Activated T-cell treated with anti-CD3 and anti-CD28 coated beads, Interleukin-2, amount 50 U/mL, for 24 hours (primary cell): ENCODE measurements at regions not wholly inside any gene's neighbourhood (a gene's known extent, or its start where the extent isn't known, plus 50 kb on each side); places are given as distances from the start of the nearest gene placed in this dataset.

Experiments
- DNase-seq: peaks from one replicate; pipeline ENCODE4 v3.0.0-alpha.2; 2020
- H3K27ac Mint-ChIP-seq: 2 replicates; pipeline ENCODE4 v1.8.0; 2020; ENCODE audit warnings: mild to moderate bottlenecking, mixed read lengths
- H3K27me3 Mint-ChIP-seq: 2 replicates; pipeline ENCODE4 v1.8.0; 2020; ENCODE audit warnings: mixed read lengths
- H3K36me3 Mint-ChIP-seq: 2 replicates; pipeline ENCODE4 v1.8.0; 2020; ENCODE audit warnings: low read depth, mixed read lengths
- H3K4me1 Mint-ChIP-seq: 2 replicates; pipeline ENCODE4 v1.8.0; 2020; ENCODE audit warnings: low read depth, mixed read lengths
- H3K4me3 Mint-ChIP-seq: 2 replicates; pipeline ENCODE4 v1.8.0; 2020; ENCODE audit warnings: mild to moderate bottlenecking, moderate library complexity, mixed read lengths
- H3K9me3 Mint-ChIP-seq: 2 replicates; pipeline ENCODE4 v1.8.0; 2020; ENCODE audit warnings: mixed read lengths

GRCh38 chr10:57754803-57755202 lies 512.9 kb downstream of the IPMK start:
- H3K36me3 Mint-ChIP-seq: no peaks in the 10 kb centered on the region
- no peaks in the 10 kb centered on the region for H3K27me3 Mint-ChIP-seq
- no peak overlapping the region for H3K27ac Mint-ChIP-seq
- peaks cover 15% of the 10 kb centered on the region for H3K9me3 Mint-ChIP-seq
- no peak for DNase-seq
- no peak overlapping the region for H3K4me3 Mint-ChIP-seq
- no peaks in the 10 kb centered on the region for H3K4me1 Mint-ChIP-seq

DNA sequence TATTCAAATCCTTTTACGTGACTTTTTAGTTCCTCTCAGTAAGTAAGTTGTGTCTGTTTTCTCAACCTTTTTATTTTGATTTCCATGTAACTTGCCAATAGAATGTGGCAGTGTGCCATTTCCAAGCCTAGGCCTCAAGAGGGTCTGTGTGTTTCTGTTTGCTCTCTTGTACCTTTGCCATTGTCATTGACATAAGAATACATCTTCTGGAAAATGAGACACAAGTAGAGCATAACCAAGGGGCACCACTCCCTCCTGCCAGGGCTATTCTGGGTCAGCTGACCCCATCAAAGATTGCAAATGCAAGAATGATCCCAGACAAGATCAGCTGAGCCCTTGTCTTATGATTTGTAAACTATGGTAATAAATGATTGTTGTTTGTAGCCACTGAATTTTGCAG lies 524.0 kb downstream of the IPMK start:
- peaks cover 4% of the 10 kb centered on the region for H3K9me3 Mint-ChIP-seq
- no peaks in the 10 kb centered on the region for H3K36me3 Mint-ChIP-seq
- H3K27me3 Mint-ChIP-seq: no peaks in the 10 kb centered on the region
- DNase-seq: no peak
- H3K27ac Mint-ChIP-seq: no peak overlapping the region
- no peaks in the 10 kb centered on the region for H3K4me1 Mint-ChIP-seq
- H3K4me3 Mint-ChIP-seq: no peak overlapping the region

- Mint-ChIP-seq H3K4me3 (no peak overlapping the region), H3K36me3 (no peaks in the 10 kb centered on the region)
Observed at GRCh38 chr10:57741751-57742150, 525.9 kb downstream of the IPMK start.

GRCh38 chr10:57723305-57723704 lies 544.4 kb downstream of the IPMK start:
- no peak overlapping the region for H3K4me3 Mint-ChIP-seq
- H3K4me1 Mint-ChIP-seq: no peaks in the 10 kb centered on the region
- peaks cover 24% of the 10 kb centered on the region for H3K9me3 Mint-ChIP-seq
- no peak for DNase-seq
- no peak overlapping the region for H3K27ac Mint-ChIP-seq
- no peaks in the 10 kb centered on the region for H3K27me3 Mint-ChIP-seq
- H3K36me3 Mint-ChIP-seq: no peaks in the 10 kb centered on the region

More at GRCh38 chr10:57741751-57742150, 525.9 kb downstream of the IPMK start:
- Mint-ChIP-seq H3K9me3 (no peaks in the 10 kb centered on the region), H3K27me3 (no peaks in the 10 kb centered on the region), H3K4me1 (no peaks in the 10 kb centered on the region), H3K27ac (no peak overlapping the region)
- no peak for DNase-seq

GRCh38 chr10:57716884-57717283 lies 550.8 kb downstream of the IPMK start:
- Mint-ChIP-seq H3K36me3 (no peaks in the 10 kb centered on the region), H3K27ac (no peak overlapping the region), H3K9me3 (peaks cover 14% of the 10 kb centered on the region), H3K4me3 (no peak overlapping the region), H3K27me3 (no peaks in the 10 kb centered on the region), H3K4me1 (no peaks in the 10 kb centered on the region)
- DNase-seq: no peak

- Mint-ChIP-seq H3K4me1 (no peaks in the 10 kb centered on the region), H3K9me3 (peaks cover 13% of the 10 kb centered on the region), H3K4me3 (no peak overlapping the region)
Observed at GRCh38 chr10:57715233-57715632, 552.5 kb downstream of the IPMK start.

DNA sequence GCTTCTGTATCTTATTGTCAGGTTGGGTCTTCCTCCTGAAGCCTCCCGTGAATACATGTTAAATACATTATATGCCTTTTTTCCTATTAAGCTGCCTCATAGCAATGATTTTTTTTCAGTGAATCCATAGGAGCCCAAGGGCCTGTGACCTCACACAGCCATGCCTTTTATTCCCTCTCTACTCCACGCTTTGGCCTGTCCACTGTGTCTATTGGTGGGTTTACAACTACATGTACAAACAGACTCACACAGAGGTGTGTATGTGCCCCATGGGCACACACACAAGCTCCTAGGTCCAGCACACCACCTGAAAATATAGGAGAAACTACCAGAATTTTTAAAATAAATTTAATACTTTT lies 560.4 kb downstream of the IPMK start:
- no peaks in the 10 kb centered on the region for H3K9me3 Mint-ChIP-seq

More at GRCh38 chr10:57715233-57715632, 552.5 kb downstream of the IPMK start:
- no peak overlapping the region for H3K27ac Mint-ChIP-seq
- DNase-seq: no peak
- no peaks in the 10 kb centered on the region for H3K27me3 Mint-ChIP-seq
- H3K36me3 Mint-ChIP-seq: no peaks in the 10 kb centered on the region

DNA sequence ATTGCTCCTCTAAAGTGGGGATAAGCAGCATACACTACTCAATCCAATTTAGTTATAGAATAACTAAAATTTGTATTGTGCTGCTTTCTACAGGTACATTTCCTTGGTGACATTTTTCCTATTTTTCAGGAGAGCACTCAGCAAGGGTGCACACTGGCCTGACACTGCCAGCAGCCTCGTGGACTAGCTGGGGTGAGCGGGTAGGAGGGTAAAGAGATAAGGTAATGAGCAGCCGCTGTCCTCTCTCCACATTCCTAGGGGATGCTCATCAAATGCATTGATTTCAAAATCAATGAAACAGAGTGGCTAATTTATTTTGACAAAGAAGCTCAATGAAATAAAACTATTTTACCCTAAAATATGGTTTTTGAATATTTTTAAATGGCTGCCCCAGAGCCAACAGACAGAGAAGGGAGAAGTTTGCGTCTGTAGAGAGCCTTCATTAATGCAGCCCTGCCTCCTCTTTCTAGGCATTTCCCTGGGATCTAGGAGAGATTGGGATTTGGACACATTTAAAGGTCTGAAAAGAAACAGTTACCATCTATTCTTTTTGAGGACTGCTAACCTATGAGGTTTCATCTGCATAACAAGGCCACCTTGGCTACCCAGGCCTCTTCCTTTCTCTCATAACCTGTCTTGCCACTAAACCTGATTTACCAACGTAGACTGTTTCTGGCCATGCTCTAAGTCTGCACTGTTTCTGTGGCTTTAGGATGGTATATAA lies 561.0 kb downstream of the IPMK start:
- H3K36me3 Mint-ChIP-seq: no peaks in the 10 kb centered on the region
- no peak overlapping the region for H3K4me3 Mint-ChIP-seq
- no peaks in the 10 kb centered on the region for H3K4me1 Mint-ChIP-seq
- H3K9me3 Mint-ChIP-seq: no peaks in the 10 kb centered on the region
- no peak overlapping the region for H3K27ac Mint-ChIP-seq
- DNase-seq: no peak
- no peaks in the 10 kb centered on the region for H3K27me3 Mint-ChIP-seq

More for the DNA sequence above, 560.4 kb downstream of the IPMK start:
- DNase-seq: no peak
- Mint-ChIP-seq H3K36me3 (no peaks in the 10 kb centered on the region), H3K27ac (no peak overlapping the region), H3K4me1 (no peaks in the 10 kb centered on the region), H3K27me3 (no peaks in the 10 kb centered on the region), H3K4me3 (no peak overlapping the region)

DNA sequence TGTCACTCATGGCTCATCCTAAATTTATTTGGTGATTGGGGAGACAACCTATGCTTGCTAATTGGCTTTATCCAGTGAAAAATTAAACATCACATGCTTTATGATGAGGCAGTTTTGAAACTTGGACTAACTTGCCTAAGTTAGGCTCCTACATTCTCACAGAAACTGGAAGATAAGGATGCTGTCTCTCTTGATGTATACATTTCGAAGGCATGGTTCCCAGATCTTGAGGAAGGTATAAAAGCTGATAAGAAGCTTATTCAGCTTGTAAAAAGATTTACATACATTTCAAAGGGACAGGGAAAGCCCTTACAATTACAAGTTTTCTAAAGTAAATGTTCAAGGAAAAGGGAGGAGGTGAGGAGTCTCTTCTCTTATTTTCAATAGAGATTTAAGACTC lies 561.7 kb downstream of the IPMK start:
- DNase-seq: no peak
- H3K36me3 Mint-ChIP-seq: no peaks in the 10 kb centered on the region
- H3K9me3 Mint-ChIP-seq: no peaks in the 10 kb centered on the region
- no peaks in the 10 kb centered on the region for H3K4me1 Mint-ChIP-seq
- H3K27ac Mint-ChIP-seq: no peak overlapping the region
- H3K4me3 Mint-ChIP-seq: no peak overlapping the region
- no peaks in the 10 kb centered on the region for H3K27me3 Mint-ChIP-seq

DNA sequence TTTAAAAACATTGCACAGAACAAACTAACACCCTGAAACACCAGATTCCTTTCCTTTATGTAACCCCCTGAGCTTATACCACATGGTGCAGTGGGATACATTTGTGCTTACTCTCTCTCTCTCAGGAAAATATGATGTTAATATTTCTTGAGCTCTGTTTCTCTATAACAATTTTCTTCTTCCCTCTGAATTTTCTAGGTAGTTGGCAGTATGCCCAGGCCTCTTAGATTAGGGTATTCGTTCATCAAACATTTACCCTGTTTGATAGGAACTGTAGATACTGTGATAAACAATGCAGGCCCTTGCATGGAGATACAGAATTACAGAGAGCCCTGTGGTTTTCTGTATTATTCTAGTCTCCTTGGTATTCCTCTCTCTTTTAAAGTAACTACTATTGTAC lies 567.8 kb downstream of the IPMK start:
- no peak for DNase-seq
- no peaks in the 10 kb centered on the region for H3K36me3 Mint-ChIP-seq
- H3K4me1 Mint-ChIP-seq: no peaks in the 10 kb centered on the region
- H3K27me3 Mint-ChIP-seq: no peaks in the 10 kb centered on the region
- no peaks in the 10 kb centered on the region for H3K9me3 Mint-ChIP-seq
- no peak overlapping the region for H3K27ac Mint-ChIP-seq
- H3K4me3 Mint-ChIP-seq: no peak overlapping the region

- no peak overlapping the region for H3K4me3 Mint-ChIP-seq
- no peak for DNase-seq
- H3K27me3 Mint-ChIP-seq: no peaks in the 10 kb centered on the region
- H3K9me3 Mint-ChIP-seq: no peaks in the 10 kb centered on the region
- no peaks in the 10 kb centered on the region for H3K4me1 Mint-ChIP-seq
- no peaks in the 10 kb centered on the region for H3K36me3 Mint-ChIP-seq
- no peak overlapping the region for H3K27ac Mint-ChIP-seq
Observed at GRCh38 chr10:57696641-57697040, 571.1 kb downstream of the IPMK start.

DNA sequence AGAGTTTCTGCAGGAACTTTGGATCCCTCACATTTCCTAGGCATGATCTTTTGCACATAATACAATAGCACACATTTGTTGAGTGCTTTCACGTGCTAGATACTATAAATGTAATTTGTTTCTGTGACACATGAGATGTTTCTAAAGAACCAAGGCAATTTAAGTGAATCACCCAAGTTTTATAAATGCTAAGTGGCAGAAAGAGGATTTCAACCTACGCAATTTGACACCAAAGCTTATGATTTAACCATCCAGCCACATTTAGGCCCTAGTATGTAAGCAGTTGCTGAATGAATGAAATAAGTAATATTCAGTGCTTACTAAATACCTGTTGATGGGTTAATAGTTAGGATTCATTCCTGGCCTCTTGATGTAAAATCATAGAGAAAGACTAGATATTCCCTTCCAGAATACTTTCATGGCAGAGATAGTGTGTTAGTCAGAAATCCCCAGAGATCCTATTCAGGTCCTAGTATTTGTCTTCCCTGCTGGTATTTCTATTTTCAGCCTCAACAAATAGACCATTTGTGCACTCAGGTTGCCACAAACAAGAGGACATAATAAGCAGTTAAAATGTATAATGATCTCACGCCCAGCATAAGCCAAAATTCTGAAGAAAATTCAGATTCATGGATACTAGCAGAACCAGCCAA lies 572.6 kb downstream of the IPMK start:
- Mint-ChIP-seq H3K27me3 (no peaks in the 10 kb centered on the region), H3K27ac (no peak overlapping the region), H3K4me1 (no peaks in the 10 kb centered on the region), H3K4me3 (no peak overlapping the region), H3K36me3 (no peaks in the 10 kb centered on the region), H3K9me3 (no peaks in the 10 kb centered on the region)
- DNase-seq: no peak

DNA sequence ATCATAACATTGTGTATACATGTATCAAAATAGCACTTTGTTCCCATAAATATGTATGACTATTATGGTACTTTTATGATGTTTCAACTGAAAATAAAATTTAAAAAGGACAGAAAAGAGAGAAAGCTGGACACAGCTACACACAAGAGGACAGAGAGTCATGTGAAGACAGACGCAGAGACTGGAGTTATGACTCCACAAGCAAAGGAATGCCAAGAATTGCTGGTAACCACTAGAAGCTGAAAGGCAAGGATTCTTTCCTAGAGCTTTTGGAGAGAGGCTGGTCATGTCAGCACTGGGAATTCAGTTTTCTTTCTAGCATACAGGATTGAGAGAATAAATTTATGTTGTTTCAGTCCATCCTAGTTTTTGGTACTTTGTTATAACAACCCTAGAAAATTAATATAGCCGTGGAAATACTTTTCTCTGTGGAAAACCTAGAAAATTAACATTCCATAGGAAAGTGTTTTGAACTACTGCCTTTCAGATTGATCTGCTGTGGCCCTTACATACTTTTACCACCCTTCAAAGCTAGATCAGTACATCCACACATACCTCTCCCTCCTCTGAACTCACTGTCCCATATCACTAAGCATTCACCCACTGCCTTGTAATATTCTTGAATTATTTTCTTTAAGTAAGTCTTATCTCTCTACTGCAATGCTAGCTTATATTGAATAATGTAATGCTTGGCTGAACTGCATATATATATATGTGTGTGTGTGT lies 575.3 kb downstream of the IPMK start:
- Mint-ChIP-seq H3K27ac (no peak overlapping the region), H3K36me3 (no peaks in the 10 kb centered on the region), H3K4me1 (no peaks in the 10 kb centered on the region), H3K27me3 (no peaks in the 10 kb centered on the region), H3K4me3 (no peak overlapping the region), H3K9me3 (peaks cover 3% of the 10 kb centered on the region)
- DNase-seq: no peak

DNA sequence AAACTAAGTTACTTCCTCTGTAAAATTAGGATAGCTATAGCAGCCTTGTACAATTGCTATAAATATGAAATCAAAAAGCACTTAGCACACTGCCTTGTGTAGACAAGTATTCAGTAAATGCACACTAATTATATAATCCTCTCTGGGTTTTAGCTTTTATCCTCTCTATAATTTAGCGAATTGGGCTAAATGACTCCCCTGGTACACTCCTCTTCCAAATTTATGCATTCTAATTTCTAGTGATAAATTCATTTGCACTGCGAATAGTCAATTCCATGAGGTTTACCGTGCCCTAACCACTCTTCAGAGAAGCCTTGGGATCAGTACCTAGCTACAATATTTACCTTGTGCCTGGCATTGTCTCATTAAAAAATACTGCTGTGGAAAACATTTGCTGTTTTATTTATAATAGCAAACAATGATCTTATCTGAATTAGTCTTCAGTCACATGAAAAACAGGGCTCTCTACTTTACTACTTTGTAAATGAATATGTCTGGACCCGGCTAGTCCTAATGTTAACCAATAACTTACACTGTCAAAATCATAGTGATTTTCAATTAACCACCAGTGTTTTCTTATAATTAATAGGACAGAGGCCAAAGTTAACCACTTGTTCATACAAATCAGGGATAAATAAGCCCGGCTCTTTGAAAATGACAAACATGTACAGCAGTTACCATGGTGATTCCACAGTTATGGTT lies 577.9 kb downstream of the IPMK start:
- Mint-ChIP-seq H3K4me3 (no peak overlapping the region), H3K27ac (no peak overlapping the region), H3K36me3 (no peaks in the 10 kb centered on the region), H3K4me1 (no peaks in the 10 kb centered on the region), H3K27me3 (no peaks in the 10 kb centered on the region), H3K9me3 (peaks cover 3% of the 10 kb centered on the region)
- DNase-seq: no peak
